ENCODE measurements at regions not wholly inside any gene's neighbourhood (a gene's known extent, or its start where the extent isn't known, plus 50 kb on each side); places are given as distances from the start of the nearest gene placed in this dataset.

DNA sequence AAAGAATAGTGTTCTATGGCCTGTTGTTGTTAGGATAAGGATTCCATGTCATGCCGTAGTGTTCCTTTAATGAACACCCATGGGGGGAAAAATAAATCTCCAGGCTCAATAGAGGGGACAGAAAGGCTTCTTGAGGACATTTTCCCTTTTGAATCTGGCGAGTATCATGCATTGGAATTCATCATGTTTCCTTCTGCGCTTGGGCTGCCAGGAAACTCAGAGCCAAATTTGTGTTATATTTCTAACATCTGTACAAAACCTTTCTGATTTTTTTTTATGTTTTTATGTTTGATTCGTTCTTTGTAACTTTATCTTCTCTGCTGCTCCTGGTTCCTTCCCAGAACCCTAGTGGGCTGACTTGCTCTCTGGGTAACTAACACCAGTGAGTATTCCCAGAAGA, 1163.3 kb downstream of the VRK1 start:
- TF ChIP-seq, protein P1, sequence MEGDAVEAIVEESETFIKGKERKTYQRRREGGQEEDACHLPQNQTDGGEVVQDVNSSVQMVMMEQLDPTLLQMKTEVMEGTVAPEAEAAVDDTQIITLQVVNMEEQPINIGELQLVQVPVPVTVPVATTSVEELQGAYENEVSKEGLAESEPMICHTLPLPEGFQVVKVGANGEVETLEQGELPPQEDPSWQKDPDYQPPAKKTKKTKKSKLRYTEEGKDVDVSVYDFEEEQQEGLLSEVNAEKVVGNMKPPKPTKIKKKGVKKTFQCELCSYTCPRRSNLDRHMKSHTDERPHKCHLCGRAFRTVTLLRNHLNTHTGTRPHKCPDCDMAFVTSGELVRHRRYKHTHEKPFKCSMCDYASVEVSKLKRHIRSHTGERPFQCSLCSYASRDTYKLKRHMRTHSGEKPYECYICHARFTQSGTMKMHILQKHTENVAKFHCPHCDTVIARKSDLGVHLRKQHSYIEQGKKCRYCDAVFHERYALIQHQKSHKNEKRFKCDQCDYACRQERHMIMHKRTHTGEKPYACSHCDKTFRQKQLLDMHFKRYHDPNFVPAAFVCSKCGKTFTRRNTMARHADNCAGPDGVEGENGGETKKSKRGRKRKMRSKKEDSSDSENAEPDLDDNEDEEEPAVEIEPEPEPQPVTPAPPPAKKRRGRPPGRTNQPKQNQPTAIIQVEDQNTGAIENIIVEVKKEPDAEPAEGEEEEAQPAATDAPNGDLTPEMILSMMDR (IDR thresholded peaks at IDR 0.05): no peak
- TF ChIP-seq POLR2AphosphoS5 (IDR thresholded peaks at IDR 0.05): no peak
- TF ChIP-seq POLR2A (IDR thresholded peaks at IDR 0.05): no peak
- no peak for TF ChIP-seq EP300 (IDR thresholded peaks at IDR 0.05)
- Histone ChIP-seq H3K4me3 (no peak overlapping the region), H3K4me1 (peaks cover 11% of the 10 kb centered on the region), H3K36me3 (peaks cover 6% of the 10 kb centered on the region), H3K27me3 (no peaks in the 10 kb centered on the region), H3K27ac (no peak overlapping the region), H3K9me3 (no peaks in the 10 kb centered on the region)
- 78% methylated on average over 4 of the region's 4 CpGs for WGBS
- DNase-seq (ENCODE audit: low spot score in 2 of 2): no peak

DNA sequence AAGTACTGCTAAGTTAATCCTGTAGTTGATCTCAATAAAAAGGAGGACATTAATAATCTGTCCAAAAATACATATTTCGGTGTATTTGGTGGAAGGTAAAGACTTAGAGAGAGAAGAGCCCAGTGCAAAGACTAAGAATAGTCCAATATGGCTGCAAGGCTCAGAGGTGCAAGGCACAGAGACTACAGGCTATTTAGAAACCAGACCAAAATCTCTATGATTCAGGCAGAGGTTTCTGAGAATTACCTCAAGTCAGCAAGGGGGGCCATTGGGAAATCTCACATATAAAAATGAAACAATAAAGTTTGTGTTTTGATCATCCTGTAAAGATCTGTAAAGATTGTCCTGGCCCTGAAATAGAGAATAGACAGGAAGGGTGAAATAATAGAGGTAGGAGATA, 1173.0 kb downstream of the VRK1 start:
- DNase-seq (ENCODE audit: low spot score in 2 of 2): no peak
- TF ChIP-seq EP300 (IDR thresholded peaks at IDR 0.05): no peak
- no peak for TF ChIP-seq POLR2AphosphoS5 (IDR thresholded peaks at IDR 0.05)
- TF ChIP-seq POLR2A (IDR thresholded peaks at IDR 0.05): no peak
- TF ChIP-seq, protein P1 (IDR thresholded peaks at IDR 0.05): no peak
- Histone ChIP-seq H3K4me3 (no peak overlapping the region), H3K27me3 (no peaks in the 10 kb centered on the region), H3K9me3 (no peaks in the 10 kb centered on the region), H3K36me3 (no peaks in the 10 kb centered on the region), H3K4me1 (peaks cover 3% of the 10 kb centered on the region), H3K27ac (no peak overlapping the region)
- 0% methylated on average over 1 of the region's 1 CpG for WGBS

DNA sequence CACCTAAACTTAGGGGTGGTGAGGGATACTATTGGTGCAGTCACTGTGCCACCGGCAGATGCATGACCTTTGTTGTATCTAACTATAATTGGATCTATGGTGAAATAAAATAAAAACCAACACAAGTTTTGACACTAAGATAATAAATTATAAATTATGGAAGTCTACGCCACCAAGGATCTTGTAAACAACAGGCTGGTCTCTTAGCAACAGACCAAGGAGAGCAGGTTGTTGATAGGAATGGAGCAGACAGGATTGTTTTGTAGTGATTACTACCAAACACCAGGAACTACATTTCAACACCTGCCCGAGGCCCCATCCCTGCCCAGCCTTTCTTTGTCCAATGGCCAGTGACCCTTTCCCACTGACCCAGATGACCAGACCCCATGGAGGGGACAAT, 1178.0 kb downstream of the VRK1 start:
- TF ChIP-seq EP300 (IDR thresholded peaks at IDR 0.05) (no peak), POLR2AphosphoS5 (IDR thresholded peaks at IDR 0.05) (no peak), POLR2A (IDR thresholded peaks at IDR 0.05) (no peak)
- TF ChIP-seq, protein P1 (IDR thresholded peaks at IDR 0.05): no peak
- Histone ChIP-seq H3K27me3 (no peaks in the 10 kb centered on the region), H3K9me3 (no peaks in the 10 kb centered on the region), H3K36me3 (no peaks in the 10 kb centered on the region), H3K4me3 (no peak overlapping the region), H3K27ac (peak overlapping the region; percentile 86), H3K4me1 (peaks cover 46% of the 10 kb centered on the region)
- DNase-seq (ENCODE audit: low spot score in 2 of 2): no peak
- WGBS: 51% methylated on average over 3 of the region's 3 CpGs

DNA sequence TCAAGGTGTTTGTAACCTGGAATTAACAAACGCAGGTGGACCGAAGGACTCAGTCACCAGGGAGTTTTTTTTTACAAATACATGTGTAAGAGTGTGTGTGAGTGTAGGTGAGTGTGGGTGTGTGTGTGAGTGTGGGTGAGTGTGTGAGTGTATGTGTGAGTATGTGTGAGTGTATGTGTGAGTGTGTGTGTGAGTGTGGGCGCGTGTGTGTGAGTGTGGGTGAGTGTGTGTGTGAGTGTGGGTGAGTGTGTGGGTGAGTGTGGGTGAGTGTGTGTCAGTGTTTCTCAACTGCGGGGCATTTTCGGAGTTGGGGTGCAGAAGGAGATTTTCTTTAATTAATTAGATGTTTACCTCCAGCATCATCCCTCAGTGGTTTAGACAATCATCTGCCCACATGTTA, 1178.8 kb downstream of the VRK1 start:
- Histone ChIP-seq H3K9me3 (no peaks in the 10 kb centered on the region), H3K27ac (peak overlapping the region; percentile 86), H3K4me1 (peaks cover 46% of the 10 kb centered on the region), H3K4me3 (peak overlapping the region; percentile 38), H3K36me3 (no peaks in the 10 kb centered on the region), H3K27me3 (no peaks in the 10 kb centered on the region)
- no peak for TF ChIP-seq POLR2A (IDR thresholded peaks at IDR 0.05)
- no peak for TF ChIP-seq POLR2AphosphoS5 (IDR thresholded peaks at IDR 0.05)
- no peak for TF ChIP-seq EP300 (IDR thresholded peaks at IDR 0.05)
- TF ChIP-seq, protein P1 (IDR thresholded peaks at IDR 0.05): no peak
- no peak for DNase-seq (ENCODE audit: low spot score in 2 of 2)
- WGBS: 50% methylated on average over 6 of the region's 6 CpGs

DNA sequence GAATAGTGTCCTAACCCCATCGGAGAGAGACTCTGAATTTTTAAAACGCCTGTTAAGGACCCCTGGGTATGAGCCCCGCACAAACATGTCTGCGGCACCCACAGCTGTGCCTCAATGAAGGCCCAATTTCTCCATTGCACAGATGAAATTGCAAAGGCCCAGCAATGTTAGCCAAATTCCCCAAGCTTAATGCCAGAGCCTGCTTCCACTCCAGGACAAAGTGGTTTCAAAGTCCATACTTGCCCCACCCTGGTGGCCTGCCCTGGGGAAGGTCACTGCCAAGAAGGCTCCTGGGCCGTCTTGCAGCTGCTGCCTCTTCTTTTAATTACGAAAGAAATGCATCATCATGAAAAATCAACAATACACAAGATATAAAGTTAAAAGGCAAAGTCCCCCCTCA, 1179.7 kb downstream of the VRK1 start:
- peak overlapping the region; percentile 86 for H3K27ac ChIP-seq
- DNase-seq (ENCODE audit: low spot score in 2 of 2): peak; percentile 73 to 81
- H3K9me3 ChIP-seq: no peaks in the 10 kb centered on the region
- H3K4me1 ChIP-seq: peaks cover 46% of the 10 kb centered on the region
- peak overlapping the region; percentile 38 for H3K4me3 ChIP-seq
- no peaks in the 10 kb centered on the region for H3K27me3 ChIP-seq
- WGBS: 38% methylated on average over 6 of the region's 6 CpGs
- no peak for TF ChIP-seq POLR2AphosphoS5 (IDR thresholded peaks at IDR 0.05)
- no peak for TF ChIP-seq EP300 (IDR thresholded peaks at IDR 0.05)
- TF ChIP-seq POLR2A (IDR thresholded peaks at IDR 0.05): no peak
- TF ChIP-seq, protein P1 (IDR thresholded peaks at IDR 0.05): no peak
- no peaks in the 10 kb centered on the region for H3K36me3 ChIP-seq

Data from suprapubic skin (tissue), 4 donors.